GM21447 (cell line): ENCODE measurements at regions not wholly inside any gene's neighbourhood (a gene's known extent, or its start where the extent isn't known, plus 50 kb on each side); places are given as distances from the start of the nearest gene placed in this dataset.

Experiments used
- ATAC-seq: cut with Tn5 transposase; IDR thresholded peaks from one replicate; pipeline ENCODE4 v1.9.1; 2021; ENCODE audit not compliant: unreplicated experiment

DNA sequence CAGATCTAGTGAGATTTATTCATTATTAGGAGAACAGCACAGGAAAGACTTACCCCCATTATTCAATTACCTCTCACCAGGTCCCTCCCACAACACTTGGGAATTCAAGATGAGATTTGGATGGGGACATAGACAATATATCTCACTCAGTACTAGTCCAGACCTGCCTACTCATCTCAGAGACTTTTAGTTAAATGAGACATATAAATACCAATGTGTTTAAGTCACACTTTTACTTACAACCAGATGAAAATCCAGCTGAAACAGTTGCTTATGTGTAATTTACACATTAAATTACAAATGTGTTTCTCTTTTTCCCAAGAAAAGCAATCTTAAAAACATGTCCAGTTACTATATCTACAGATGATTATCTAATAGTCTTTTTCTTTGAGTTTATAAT lies 1145.6 kb downstream of the KCNT2 start:
- no peak for ATAC-seq

DNA sequence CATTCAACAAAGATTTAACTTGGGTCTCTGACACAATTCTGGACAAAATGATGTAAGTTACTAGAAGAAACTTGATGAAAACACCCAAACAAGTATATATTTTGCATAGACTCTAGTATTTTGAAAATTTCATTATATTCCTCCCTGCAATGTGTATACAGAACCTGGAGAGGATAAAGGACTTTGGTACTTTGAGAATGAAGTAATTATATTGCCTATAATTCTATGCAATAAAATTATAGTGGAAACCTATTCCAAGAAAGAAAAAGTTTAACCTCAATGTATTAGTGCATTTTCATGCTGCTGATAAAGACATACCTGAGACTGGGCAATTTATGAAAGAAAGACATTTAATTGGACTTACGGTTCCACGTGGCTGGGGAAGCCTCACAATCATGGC lies 1146.1 kb downstream of the KCNT2 start:
- no peak for ATAC-seq

DNA sequence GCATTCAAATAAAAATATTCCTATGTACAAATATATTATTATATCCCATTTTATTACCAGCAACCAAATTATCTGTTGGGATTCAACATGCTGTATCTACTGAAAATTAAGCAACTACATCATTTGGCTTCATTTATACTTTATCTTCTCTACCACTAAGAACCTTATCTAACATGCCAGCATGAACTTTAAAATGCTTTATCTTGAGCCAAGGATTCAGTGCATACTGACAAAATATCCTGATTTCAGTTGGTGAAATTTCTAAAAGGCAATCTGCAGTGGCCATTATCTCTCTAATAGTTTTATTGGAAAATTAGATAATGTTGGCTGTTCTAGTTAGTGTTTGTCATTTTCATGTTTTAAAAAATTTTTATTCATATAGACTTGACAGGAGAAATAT lies 1149.9 kb downstream of the KCNT2 start:
- no peak for ATAC-seq

DNA sequence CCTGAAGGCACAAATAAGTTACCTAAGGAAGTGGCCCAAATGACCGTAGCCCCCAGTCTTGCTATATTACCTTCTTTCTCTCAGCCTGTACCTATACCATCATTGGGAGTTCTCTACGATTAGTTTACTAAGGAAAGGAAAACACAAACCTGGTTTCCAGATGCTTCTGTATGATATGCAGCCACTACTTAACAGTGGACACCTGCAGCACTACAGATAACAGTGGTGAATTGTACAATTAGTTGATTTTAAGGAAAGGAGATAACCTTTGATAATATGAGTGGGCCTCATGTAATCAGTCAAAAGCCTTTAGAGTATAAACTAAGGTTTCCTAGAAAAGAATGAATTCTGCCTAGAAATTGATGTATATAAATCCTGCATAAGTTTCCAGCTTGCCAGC lies 1157.4 kb downstream of the KCNT2 start:
- ATAC-seq = no peak

DNA sequence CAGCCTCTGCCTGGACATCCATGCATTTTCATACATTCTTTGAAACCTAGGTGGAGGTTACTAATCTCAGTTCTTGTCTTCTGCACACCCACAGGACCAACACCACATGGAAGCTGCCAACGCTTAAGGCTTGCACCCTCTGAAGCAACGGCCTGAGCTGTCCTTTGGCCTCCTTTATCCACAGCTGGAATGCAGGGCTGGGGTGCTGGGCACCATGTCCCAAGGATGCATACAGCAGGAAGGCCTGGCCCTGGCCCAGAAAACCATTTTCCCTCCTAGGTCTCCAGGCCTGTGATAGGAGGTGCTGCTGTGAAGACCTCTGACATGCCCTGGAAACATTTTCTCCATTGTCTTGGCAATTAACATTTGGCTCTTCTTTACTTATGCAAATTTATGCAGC lies 1168.6 kb downstream of the KCNT2 start:
- no peak for ATAC-seq

DNA sequence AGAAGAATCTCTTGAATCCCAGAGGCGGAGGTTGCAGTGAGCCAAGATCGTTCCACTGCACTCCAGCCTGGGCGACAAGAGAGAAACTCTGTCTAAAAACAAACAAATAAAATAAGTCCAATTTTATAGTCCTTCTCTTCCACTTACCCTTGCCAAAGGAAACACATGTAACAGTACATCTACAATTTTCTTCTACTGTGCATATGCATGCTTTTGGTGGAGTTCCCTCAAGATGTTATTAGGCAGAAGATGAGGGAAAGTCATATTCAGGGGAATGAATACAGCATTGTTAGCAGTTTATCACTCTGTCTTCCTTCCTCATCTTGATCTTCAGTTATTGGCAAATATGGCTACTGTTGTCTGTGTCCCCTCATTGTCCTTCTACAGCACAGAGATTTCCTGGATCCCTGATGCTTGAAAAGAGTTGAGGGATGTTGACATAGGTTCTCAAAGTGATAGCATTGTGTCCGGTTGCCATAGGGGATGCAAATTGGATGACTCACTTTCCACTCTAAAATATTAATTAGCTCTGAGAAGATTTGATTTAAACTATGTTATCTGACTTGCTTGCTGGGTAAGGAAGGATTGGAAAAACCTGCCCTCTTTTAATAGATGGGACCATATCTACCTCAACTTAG lies 1173.6 kb downstream of the KCNT2 start:
- ATAC-seq = no peak

DNA sequence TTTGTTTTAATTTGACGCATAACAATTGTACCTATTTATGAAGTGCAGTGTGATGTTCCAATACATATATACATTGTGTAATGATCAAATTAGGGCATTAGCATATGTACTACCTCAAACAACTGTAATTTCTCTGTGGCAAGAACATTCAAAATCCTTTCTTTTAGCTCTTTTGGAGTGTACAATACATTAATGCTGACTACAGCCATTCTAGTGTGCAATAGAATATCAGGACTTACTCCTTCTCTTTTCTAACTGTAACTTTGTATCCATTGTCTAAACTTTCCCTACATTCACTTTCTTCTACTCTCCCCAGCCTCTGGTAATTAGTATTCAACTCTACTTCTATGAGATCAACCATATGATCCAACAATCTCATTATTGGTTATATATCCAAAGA lies 1177.4 kb downstream of the KCNT2 start:
- ATAC-seq = no peak

DNA sequence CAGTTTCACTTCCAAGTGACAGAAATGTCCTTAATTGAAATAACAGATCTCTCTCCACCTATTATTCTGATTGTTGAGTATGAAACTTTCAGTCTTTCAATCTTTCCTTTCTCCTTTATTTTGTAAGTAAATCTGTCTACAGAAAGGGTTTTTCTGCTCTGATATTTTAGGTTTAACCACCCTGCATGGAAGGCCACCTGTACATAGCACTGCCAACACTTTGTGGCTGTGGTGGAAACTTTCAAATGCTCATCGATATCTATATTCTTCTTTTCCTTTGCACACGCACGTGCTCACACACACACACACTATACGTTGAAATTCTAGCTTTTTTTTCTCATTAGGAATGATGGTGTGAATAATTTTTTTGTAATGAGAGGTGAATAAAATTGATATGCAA lies 1179.3 kb downstream of the KCNT2 start:
- ATAC-seq = no peak

DNA sequence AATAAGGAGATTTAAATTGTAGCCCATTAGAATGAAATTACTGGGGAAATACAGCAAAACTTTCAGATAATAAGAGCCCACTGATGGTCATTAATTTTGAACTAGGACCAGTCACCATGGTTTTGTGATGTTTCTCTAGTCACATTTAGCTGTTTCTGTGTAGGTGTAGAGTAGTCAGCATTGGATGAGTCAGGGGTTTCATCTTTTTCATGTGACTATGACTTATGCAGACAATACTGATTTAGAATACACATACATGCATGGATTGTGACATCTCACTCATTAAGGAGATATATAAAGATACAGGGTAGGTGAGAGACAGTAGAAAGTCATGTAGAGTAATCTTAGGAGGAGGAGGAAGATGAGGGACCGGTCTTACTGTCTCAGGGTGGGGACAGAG lies 1192.7 kb downstream of the KCNT2 start:
- ATAC-seq = no peak

DNA sequence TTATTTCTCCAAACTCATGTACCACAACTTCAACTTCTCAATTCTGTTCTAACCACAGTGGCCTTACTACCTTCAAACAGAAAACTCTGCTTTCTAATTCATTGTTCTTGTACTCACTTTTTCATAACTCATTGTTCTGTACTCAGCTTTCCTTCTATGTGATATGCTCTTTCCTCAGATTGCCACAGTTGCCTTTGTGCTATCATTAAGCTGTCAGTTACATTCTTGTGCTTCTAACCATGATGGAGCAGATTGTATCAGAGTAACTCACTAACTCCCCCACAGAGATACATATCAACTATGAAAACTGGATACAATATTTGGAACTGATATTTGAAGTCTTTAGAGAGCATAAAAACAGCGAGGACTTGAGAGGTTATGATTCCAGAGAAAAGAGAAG lies 1213.7 kb downstream of the KCNT2 start:
- no peak for ATAC-seq

DNA sequence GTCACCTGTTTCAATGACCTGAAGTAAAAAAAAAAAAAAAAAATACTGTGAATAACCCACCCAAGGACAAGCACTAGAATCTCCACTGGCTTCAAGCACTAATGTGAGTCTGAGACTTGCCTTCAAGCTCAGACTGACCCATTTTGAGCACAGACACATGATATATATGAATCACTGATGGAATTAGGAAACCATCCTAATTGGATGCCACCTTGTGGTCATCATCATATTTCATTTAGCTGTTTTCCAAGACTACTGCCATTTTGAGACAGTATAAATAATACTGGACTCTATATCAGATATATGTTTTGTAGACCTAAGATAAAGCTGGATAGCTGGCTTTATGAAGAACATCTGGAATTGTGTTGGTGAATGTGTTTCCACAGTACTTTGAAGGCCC lies 1232.0 kb downstream of the KCNT2 start:
- no peak for ATAC-seq

DNA sequence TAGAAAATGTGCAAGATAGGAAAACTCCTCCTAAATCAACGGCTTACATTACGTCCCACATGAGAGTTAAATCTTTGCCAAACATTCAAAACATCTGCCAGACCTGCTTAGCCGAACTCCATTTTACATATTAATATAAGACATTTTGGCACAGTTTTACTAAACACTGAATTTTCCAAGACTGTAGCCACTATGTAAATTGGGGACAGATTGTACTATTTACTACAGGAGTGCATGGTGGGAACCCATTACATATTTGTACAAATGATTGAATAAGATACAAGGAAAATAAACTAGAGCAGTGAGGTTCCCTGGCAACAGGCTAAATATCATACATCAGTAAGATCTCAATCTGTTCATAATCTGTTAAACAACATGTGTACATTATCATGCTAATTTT lies 1234.4 kb downstream of the KCNT2 start:
- no peak for ATAC-seq

DNA sequence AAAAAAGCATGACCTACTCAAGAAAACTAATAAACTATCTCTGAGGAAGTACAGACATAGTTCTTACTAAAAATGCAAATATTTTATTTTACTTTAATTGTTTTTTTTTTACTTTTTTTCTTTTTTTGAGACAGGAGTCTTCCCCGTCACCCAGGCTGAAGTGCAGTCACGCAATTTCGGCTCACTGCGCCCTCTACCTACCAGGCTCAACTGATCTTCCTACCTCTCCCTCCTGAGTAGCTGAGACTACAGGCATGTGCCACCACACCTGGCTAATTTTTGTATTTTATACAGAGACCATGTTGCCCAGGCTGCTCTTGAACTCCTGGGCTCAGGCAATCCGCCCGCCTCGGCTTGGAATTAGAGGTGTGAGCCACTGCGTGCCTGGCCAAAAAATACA lies 1263.1 kb downstream of the KCNT2 start:
- ATAC-seq = no peak

DNA sequence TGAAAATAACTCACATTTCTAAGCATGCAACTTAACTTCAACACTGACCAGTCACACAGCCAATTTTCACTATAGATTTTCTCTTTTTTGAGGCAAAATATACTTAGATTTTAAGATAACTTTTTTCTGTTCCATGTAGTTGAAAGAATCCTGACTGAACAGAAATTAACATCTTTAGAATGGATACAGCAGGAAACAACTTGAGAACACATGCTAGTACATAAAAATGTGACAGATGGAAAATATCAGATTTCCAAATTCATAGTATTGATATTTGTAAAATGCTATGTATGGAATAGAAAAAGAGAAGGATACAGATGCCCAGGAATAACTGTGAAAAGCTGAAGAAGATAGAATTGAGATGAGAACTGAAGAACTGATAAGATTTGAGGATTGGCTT lies 1270.6 kb downstream of the KCNT2 start:
- ATAC-seq = no peak

DNA sequence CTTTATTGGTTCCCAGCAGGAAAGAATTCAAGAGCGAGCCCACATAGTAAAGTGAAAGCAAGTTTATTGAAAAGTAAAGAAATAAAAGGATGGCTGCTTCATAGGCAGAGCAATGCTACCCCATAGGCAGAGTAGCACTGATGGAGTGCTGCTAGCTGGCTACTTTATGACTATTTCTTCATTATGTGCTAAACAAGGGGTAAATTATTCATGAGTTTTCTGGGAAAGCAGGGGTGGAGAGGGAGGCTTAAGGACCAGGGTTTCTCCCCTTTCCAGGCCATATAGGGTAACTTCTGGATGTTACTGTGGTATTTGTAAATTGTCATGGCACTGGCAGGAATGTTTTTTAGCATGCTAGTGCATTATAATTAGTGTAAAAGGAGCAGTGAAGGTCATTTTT lies 1271.4 kb downstream of the KCNT2 start:
- no peak for ATAC-seq

DNA sequence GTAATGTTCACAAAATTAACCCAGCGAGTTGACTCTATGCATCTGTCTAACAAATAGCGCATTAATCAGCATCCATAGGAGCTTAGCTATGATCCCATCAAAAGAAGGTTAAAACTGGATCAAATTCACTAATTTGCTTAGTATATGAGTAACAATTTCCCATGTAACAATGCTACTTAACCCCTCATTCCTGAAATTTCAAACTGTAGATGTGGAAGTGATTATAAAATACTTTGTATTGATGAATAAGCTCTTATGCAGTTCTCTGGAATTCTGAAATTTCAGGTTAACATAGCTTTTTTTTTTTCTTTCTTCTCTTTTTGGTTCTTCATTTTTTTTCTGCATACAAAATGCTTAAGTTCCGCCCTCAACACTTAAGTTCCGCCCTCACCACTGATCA lies 1272.7 kb downstream of the KCNT2 start:
- no peak for ATAC-seq

DNA sequence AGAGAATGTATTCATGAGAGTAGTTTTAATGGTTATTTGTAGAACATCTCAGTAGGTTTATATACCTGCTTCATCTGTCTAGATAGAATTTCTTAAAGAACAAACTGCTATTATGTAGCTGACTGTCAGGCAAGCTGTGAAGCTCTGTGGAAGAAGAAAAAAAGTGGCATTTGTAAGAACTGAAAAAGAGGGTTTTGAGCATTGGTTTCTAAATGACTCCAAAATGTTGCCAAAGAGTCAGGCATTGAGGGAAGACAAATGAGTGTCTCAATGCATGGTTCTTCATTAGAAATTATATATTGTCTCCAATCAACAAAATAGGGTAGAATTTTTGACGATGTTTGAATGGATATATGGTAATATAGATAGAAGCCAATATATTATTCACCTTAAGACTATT lies 1276.1 kb downstream of the KCNT2 start:
- ATAC-seq = no peak

DNA sequence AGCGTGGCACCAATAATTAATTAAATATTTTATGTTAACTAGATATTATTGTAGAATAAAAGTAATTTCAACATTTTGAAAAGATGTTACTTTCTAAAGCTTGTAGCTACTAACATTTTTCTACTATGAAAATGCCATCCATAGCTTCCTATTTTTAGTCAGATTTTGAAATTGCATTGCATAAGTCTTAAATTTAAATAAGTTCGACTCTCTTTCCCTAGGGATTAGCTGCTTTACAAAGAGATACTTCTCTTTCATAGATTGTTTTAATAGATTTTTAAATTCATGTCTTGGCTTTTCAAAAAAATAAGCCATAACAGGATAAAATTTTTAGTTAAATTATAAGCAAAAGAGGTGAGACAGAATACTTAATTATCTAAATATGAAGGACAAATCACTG lies 1279.6 kb downstream of the KCNT2 start:
- ATAC-seq = no peak

DNA sequence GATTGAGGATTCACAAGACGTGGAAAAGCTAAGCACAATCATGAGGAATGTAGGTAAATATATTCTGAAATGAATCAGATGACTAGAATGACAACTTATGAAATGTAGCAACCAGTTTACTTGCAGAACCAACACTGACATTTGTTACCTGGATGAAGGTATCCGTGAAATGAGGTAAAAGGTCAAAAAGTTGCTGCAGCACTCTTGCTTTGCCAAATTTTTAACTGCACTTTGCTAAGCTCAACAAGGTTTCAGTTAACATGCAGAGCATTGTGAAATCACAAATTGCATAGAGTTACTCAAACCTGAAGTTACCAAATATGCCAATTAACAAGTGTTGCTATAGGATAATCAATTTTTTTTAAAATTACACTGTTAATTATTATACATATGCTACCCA lies 1280.1 kb downstream of the KCNT2 start:
- no peak for ATAC-seq

DNA sequence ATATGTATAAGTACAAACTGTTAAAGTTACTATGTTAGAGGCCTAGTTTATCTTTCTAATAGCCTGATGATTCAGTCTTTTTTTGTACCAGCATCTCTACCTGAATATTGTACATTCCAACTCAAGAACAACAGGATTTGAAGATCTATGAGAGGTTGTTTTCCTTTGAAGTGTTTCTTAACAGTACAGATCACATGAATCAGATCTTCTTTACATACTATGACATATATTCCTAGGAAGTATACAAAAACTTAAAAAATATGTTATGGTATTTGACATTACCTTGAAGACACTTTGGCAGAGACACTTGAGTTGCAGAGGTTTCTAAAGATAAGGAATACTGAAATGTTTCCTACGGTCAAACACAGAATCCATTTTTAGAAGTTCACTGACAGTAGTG lies 1280.9 kb downstream of the KCNT2 start:
- no peak for ATAC-seq

DNA sequence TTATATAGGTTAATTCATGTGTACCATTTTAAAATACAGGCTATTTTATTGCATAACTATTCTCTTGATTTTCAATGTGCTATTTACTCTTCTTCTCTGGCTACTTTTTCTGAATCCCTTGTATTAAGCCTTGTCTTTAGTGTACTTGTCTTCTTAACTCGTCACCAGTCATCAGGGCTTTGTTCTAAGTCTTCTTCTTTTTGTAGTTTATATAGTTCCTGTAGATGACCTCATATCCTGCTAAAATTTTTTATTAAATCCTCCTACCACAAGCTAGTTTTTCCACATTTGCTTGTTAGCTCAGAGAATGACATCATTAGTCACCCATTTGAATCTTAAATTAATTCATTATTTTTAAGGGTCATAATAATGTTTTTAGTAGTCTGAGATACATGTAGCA lies 1281.9 kb downstream of the KCNT2 start:
- ATAC-seq = no peak

DNA sequence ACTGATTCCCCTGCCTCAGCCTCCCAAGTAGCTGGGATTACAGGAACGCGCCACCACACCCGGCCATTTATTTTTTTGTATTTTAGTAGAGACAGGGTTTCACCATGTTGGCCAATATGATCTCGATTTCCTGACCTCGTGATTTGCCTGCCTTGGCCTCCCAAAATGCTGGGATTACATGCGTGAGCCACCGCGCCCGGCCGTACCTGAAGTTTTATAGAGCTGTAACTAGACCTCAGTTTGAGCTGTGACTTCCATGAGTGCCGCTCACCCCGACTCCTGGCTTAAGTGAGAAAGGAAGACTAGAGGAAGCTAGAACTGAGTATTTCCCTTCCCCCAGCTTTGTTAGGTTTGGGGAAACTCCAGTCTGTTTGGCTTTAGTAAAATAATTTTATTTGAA lies 1283.1 kb downstream of the KCNT2 start:
- no peak for ATAC-seq

DNA sequence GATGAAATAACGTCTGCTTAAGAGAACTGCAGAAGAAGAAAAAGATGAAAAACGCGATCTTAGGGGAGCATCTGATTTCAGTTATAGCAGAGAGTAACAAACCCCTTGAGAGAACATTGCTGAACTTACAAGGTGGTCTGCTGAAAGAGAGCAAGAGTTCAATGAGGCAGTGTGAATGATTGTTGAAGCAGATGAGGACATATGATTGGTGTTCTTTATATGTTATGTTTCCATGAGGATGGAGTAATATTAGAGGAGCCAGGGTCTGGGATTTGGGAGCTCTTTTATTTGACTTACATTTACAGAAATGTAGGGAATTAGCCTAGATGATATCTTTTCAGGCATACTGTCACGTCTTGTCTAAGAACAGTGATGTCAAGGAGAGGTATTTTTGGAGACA lies 1302.0 kb downstream of the KCNT2 start:
- ATAC-seq = no peak

DNA sequence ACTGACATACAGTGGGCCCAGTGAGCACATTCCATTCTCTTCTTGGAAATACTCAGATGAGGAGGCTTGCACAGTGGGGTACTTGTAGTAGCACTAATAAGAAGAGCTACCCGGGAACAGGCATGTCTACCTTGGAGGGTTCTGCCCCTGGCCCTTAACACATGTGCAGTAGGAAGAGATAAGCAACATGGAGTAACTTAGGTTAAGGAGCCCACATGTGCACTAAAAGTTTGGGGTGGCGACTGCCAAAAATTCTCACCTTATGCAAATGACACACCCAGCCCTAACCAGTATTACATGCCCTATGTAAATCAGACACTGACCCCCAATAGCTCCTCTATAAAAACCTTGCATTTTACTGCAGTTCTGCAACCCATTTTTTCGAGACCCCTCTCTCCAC lies 1313.3 kb downstream of the KCNT2 start:
- no peak for ATAC-seq
